ENCODE measurements at regions not wholly inside any gene's neighbourhood (a gene's known extent, or its start where the extent isn't known, plus 50 kb on each side); places are given as distances from the start of the nearest gene placed in this dataset.

DNA sequence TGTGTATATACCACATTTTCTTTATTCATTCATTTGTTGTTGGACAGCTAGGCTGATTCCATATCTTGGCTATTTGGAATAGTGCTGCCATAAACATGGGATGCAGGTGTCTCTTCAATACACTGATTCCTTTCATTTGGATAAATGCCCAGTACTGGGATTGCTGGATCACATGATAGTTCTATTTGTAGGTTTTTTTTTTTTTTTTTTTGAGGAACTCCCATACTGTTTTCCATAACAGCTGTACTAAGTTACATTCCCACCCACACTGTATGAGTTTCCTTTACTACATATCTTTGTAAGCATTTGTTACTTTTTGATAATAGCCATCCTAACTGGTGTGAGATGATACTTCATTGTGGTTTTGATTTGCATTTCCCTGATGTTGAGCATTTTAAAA lies 437.7 kb downstream of the DIPK2A start:
- no peak overlapping the region for H3K27ac ChIP-seq
- TF ChIP-seq, protein P1, sequence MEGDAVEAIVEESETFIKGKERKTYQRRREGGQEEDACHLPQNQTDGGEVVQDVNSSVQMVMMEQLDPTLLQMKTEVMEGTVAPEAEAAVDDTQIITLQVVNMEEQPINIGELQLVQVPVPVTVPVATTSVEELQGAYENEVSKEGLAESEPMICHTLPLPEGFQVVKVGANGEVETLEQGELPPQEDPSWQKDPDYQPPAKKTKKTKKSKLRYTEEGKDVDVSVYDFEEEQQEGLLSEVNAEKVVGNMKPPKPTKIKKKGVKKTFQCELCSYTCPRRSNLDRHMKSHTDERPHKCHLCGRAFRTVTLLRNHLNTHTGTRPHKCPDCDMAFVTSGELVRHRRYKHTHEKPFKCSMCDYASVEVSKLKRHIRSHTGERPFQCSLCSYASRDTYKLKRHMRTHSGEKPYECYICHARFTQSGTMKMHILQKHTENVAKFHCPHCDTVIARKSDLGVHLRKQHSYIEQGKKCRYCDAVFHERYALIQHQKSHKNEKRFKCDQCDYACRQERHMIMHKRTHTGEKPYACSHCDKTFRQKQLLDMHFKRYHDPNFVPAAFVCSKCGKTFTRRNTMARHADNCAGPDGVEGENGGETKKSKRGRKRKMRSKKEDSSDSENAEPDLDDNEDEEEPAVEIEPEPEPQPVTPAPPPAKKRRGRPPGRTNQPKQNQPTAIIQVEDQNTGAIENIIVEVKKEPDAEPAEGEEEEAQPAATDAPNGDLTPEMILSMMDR (IDR thresholded peaks at IDR 0.05) = no peak
- DNase-seq (no peak), ATAC-seq (no peak)
- no peak overlapping the region for H3K4me3 ChIP-seq
- H3K36me3 ChIP-seq = no peaks in the 10 kb centered on the region
- no peaks in the 10 kb centered on the region for H3K27me3 ChIP-seq
- intact Hi-C loops (cut with DNase I) = no loop called here
- H3K9me3 ChIP-seq = no peaks in the 10 kb centered on the region
- H3K4me1 ChIP-seq = no peaks in the 10 kb centered on the region

DNA sequence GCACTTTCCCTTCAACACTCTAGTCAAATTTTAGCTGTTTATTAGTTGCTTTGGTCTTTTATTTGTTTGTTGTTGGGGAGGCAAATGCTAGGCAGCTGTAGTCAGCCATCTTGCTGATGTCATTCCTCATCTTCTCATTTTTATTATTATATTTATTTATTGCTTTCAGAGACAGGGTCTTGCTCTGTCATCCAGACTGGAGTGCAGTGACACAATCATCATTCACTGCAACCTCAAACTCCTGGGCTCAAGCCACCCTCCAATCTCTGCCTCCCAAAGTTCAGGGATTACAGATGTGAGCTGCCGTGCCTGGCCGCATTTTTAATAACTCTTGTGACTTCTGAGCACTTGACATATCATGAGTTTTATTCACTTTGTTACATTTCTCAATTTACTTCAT lies 441.4 kb downstream of the DIPK2A start:
- H3K27me3 ChIP-seq = no peaks in the 10 kb centered on the region
- H3K4me3 ChIP-seq = no peak overlapping the region
- ATAC-seq = no peak
- intact Hi-C loops (cut with DNase I) = no loop called here
- DNase-seq = no peak
- no peak overlapping the region for H3K27ac ChIP-seq
- no peaks in the 10 kb centered on the region for H3K36me3 ChIP-seq
- TF ChIP-seq, protein P1 (IDR thresholded peaks at IDR 0.05) = no peak
- H3K9me3 ChIP-seq = no peaks in the 10 kb centered on the region
- H3K4me1 ChIP-seq = no peaks in the 10 kb centered on the region

DNA sequence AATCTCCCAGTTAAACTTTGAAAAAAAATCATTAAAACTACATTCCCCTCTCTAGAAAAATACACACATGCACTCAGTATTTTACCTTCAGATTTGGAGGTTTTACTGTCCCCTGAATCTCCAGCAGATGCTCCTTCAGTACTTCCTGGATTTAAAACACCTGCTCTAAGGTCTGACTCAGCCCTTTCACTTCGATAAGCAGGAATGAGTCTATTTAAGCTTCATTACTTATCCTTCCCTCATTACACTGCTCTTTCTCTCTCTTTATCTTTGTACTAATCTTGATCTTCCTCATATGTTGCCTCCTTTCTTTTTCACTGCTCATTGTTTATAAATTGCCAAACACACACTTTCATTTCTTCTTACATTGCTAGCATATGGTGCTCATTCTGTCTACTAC lies 443.9 kb downstream of the DIPK2A start:
- intact Hi-C loops (cut with DNase I) = no loop called here
- DNase-seq = no peak
- Histone ChIP-seq H3K27ac (no peak overlapping the region), H3K9me3 (no peaks in the 10 kb centered on the region), H3K36me3 (no peaks in the 10 kb centered on the region), H3K4me3 (no peak overlapping the region), H3K4me1 (no peaks in the 10 kb centered on the region), H3K27me3 (no peaks in the 10 kb centered on the region)
- TF ChIP-seq, protein P1 (IDR thresholded peaks at IDR 0.05) = no peak
- no peak for ATAC-seq

DNA sequence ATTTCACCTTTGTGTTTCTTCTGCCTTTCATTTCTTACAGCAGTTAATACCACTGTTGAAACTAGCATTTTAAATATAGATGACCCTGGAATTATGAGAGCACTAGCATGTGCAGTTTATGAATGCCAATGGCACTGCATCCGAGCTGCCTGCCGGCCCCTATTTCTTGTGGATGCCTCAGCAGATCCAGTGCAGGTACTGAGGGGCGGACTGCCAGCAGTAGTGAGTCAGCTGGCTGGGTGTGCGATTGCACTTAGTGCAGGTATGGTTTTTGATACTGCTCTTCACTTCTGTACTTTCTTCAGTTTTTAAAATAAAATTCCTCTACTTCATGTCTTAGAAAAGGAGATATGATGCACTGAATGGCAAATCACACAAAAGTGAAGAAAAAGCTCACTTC lies 453.0 kb downstream of the DIPK2A start:
- no peaks in the 10 kb centered on the region for H3K9me3 ChIP-seq
- intact Hi-C loops (cut with DNase I) = no loop called here
- H3K36me3 ChIP-seq = no peaks in the 10 kb centered on the region
- DNase-seq = peak in 1 of 4 donors; percentile 25
- no peak for ATAC-seq
- no peak overlapping the region for H3K4me3 ChIP-seq
- H3K27ac ChIP-seq = no peak overlapping the region
- TF ChIP-seq, protein P1 (IDR thresholded peaks at IDR 0.05) = no peak
- no peaks in the 10 kb centered on the region for H3K4me1 ChIP-seq
- H3K27me3 ChIP-seq = no peaks in the 10 kb centered on the region

DNA sequence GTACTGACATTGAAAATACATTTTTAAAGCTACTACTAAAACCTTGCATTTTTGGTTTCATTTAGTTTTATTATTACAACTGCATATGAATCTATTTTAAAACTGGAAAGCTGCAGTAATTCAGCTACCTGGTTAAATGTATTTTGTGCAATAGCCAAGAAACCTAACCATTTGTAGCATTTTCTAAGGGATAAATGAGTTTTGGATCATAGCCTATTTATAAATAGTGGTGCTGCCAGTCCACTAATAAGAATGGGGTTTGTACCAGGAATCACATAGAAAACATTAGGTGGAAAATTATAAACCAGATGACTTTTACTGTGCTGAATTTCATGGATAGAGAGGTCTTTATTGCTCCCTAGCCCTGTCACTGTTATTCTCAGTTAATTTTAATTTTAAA lies 454.7 kb downstream of the DIPK2A start:
- Histone ChIP-seq H3K27me3 (no peaks in the 10 kb centered on the region), H3K4me3 (no peak overlapping the region), H3K9me3 (no peaks in the 10 kb centered on the region), H3K27ac (no peak overlapping the region), H3K36me3 (no peaks in the 10 kb centered on the region), H3K4me1 (no peaks in the 10 kb centered on the region)
- DNase-seq = no peak
- ATAC-seq = no peak
- intact Hi-C loops (cut with DNase I) = no loop called here
- TF ChIP-seq, protein P1 (IDR thresholded peaks at IDR 0.05) = no peak

Data from left lung (tissue), 4 donors.